Stomach (tissue), 8 donors: ENCODE measurements at regions not wholly inside any gene's neighbourhood (a gene's known extent, or its start where the extent isn't known, plus 50 kb on each side); places are given as distances from the start of the nearest gene placed in this dataset.

Source experiments
- DNase-seq, 2 donors: peaks; one replicate each; pipeline versions ENCODE4 v3.0.0 to v3.0.0-alpha.2; 2013 to 2019
- H3K27ac ChIP-seq, 5 donors: fragments of 200-600 bp in 4 of 5; sonication (generic) in 4 of 5; one replicate each; pipeline ENCODE4 v1.5.1; 2013 to 2019; ENCODE audit warnings: mild to moderate bottlenecking in 1 of 5, moderate library complexity in 1 of 5
- H3K27me3 ChIP-seq, 3 donors: fragments of 200-600 bp; sonication (generic); one replicate each; pipeline ENCODE4 v1.5.1; 2017 to 2019; ENCODE audit warnings: mixed run types in 1 of 3
- H3K36me3 ChIP-seq, 4 donors: fragments of 200-600 bp; sonication (generic); 1 replicate in 3 of 4; 2 replicates in 1 of 4; pipeline ENCODE4 v1.5.1; 2016 to 2019
- H3K4me1 ChIP-seq, 4 donors: fragments of 200-600 bp; sonication (generic); one replicate each; pipeline ENCODE4 v1.5.1; 2016 to 2019
- H3K4me3 ChIP-seq, 4 donors: fragments of 200-600 bp; sonication (generic) in 3 of 4; one replicate each; pipeline ENCODE4 v1.5.1; 2016 to 2019; ENCODE audit warnings: mild to moderate bottlenecking in 1 of 4
- H3K9me3 ChIP-seq, 4 donors: fragments of 200-600 bp; sonication (generic); one replicate each; pipeline ENCODE4 v1.5.1; 2016 to 2019
- CTCF ChIP-seq, 7 experiments: fragments of 450-650 bp in 4 of 7; fragments of 200-600 bp in 3 of 7; sonication (generic) in 3 of 7; IDR thresholded peaks; one replicate each; pipeline ENCODE4 v1.5.1; 2016 to 2019; ENCODE audit warnings: antibody characterized with exemption in 7 of 7, control low read depth in 2 of 7, mild to moderate bottlenecking in 1 of 7
- EP300 ChIP-seq: sonication (generic); formaldehyde crosslinking; IDR thresholded peaks from one replicate; pipeline ENCODE4 v1.6.1; 2017; ENCODE audit warnings: antibody characterized with exemption
- POLR2A ChIP-seq, 4 donors: fragments of 450-650 bp; IDR thresholded peaks; one replicate each; pipeline ENCODE4 v1.6.1; 2016; ENCODE audit warnings: antibody characterized with exemption in 4 of 4, control low read depth in 2 of 4, mild to moderate bottlenecking in 1 of 4, moderate library complexity in 1 of 4
- POLR2AphosphoS5 ChIP-seq, 3 donors: sonication (generic); formaldehyde crosslinking; IDR thresholded peaks; one replicate each; pipeline ENCODE4 v1.6.1; 2016; ENCODE audit warnings: antibody characterized with exemption in 3 of 3
- WGBS, 5 donors: extraction: QIAGEN DNeasy Blood & Tissue Kit in 3 of 5; methylation state at CpG; one replicate each; pipeline versions ENCODE4 v1.1.5 to v1.1.7; 2013 to 2018; 5-methylcytosine and 5-hydroxymethylcytosine counted together
- intact Hi-C: fragments of 100-400 bp; cut with DNase I; formaldehyde crosslinking; loops from one replicate; pipeline ENCODE4 v1.15.1; 2023; ENCODE audit warnings: low total_unique reads
- donor health status: healthy with polysubstance abuse.
- donor health status: Bipolar disorder and iron deficiency.
- donor health status: healthy.

DNA sequence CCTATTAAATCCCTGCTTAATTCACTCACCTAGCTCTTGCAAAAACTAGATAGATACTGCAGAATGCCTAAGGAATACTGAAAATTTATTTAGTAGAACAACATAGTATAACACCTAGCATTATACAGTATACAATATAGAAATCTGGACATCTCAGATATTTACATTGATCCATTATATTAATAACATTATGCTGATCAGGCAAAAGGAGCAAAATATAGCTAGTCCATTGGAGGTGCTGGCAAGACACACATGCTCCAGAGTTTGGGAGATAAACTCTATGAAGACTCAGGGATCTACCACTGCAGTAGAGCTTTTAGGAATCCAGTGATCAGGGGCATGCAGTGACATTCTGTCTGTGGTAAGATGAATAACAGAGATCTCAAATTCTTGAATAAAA lies 357.6 kb downstream of the TBC1D4 start:
- intact Hi-C loops: no loop called here
- no peak for DNase-seq
- no peaks in the 10 kb centered on the region for H3K4me1 ChIP-seq
- no peaks in the 10 kb centered on the region for H3K27me3 ChIP-seq
- H3K4me3 ChIP-seq: no peak overlapping the region
- TF ChIP-seq CTCF (IDR thresholded peaks at IDR 0.05): no peak
- no peak for TF ChIP-seq EP300
- no peak for TF ChIP-seq POLR2A (IDR thresholded peaks at IDR 0.05)
- no peak for TF ChIP-seq POLR2AphosphoS5 (IDR thresholded peaks at IDR 0.05)
- no peak overlapping the region for H3K27ac ChIP-seq
- no peaks in the 10 kb centered on the region for H3K9me3 ChIP-seq
- H3K36me3 ChIP-seq: no peaks in the 10 kb centered on the region

DNA sequence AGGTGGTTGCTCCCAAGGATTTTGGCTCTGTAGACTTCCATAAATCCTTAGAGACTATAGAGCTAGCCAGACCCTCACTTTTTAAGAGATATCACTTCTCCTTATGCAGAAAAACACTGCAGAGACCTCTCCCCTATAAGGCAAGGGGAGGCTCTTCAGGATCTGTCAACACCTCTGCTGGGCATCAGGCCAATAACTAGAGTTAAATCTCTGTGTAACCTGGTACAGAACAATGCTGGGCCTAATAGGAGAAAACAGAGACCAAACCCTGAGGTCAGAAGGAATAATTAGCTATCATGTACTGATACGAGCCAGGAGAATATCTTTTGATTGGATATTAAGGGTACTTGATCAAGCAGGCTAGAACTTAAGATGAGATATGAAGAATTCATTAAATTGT lies 358.5 kb downstream of the TBC1D4 start:
- H3K36me3 ChIP-seq: no peaks in the 10 kb centered on the region
- DNase-seq: no peak
- no peak overlapping the region for H3K27ac ChIP-seq
- H3K27me3 ChIP-seq: no peaks in the 10 kb centered on the region
- TF ChIP-seq POLR2A (IDR thresholded peaks at IDR 0.05): no peak
- TF ChIP-seq EP300: no peak
- no peak for TF ChIP-seq CTCF (IDR thresholded peaks at IDR 0.05)
- no peak for TF ChIP-seq POLR2AphosphoS5 (IDR thresholded peaks at IDR 0.05)
- H3K4me3 ChIP-seq: no peak overlapping the region
- no peaks in the 10 kb centered on the region for H3K9me3 ChIP-seq
- 28 to 64% (median 60%) methylated on average over 1 of the region's 1 CpG for WGBS, 5 donors
- no peaks in the 10 kb centered on the region for H3K4me1 ChIP-seq
- intact Hi-C loops: no loop called here

- intact Hi-C loops: no loop called here
- 63 to 74% (median 68%) methylated on average over 4 of the region's 4 CpGs for WGBS, 5 donors
- Histone ChIP-seq H3K27me3 (no peaks in the 10 kb centered on the region), H3K4me3 (no peak overlapping the region), H3K4me1 (no peaks in the 10 kb centered on the region), H3K27ac (no peak overlapping the region), H3K36me3 (no peaks in the 10 kb centered on the region), H3K9me3 (no peaks in the 10 kb centered on the region)
- DNase-seq: no peak
- no peak for TF ChIP-seq POLR2AphosphoS5 (IDR thresholded peaks at IDR 0.05)
- TF ChIP-seq POLR2A (IDR thresholded peaks at IDR 0.05): no peak
- no peak for TF ChIP-seq CTCF (IDR thresholded peaks at IDR 0.05)
- no peak for TF ChIP-seq EP300
Measured at GRCh38 chr13:75120085-75120484, 361.9 kb downstream of the TBC1D4 start.

DNA sequence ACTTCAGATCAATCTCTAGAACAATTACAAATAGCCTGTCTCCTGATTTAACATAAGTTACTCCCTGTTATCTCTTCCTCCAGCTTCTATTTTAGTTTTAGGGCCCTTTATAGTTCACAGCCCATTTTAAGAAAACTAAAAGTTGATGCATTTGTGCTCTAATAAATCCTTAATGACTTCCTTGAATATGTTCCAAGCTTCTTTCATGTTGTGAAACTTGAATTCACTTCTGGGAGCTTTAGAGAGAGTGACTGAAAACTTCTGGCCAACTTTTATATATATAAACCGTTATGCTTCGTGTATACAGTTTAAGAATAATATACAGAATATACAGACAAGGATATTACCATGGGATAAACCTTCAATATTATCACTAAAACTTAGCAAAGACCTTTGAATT lies 366.8 kb downstream of the TBC1D4 start:
- TF ChIP-seq POLR2A (IDR thresholded peaks at IDR 0.05): no peak
- TF ChIP-seq EP300: no peak
- TF ChIP-seq CTCF (IDR thresholded peaks at IDR 0.05): no peak
- TF ChIP-seq POLR2AphosphoS5 (IDR thresholded peaks at IDR 0.05): no peak
- DNase-seq: peak in 1 of 2 donors; percentile 15
- no peak overlapping the region for H3K27ac ChIP-seq
- H3K4me3 ChIP-seq: no peak overlapping the region
- intact Hi-C loops: no loop called here
- no peaks in the 10 kb centered on the region for H3K4me1 ChIP-seq
- no peaks in the 10 kb centered on the region for H3K36me3 ChIP-seq
- no peaks in the 10 kb centered on the region for H3K27me3 ChIP-seq
- H3K9me3 ChIP-seq: peaks cover 0 to 8% (median 2%) of the 10 kb centered on the region in 4 donors
- 43 to 77% (median 68%) methylated on average over 2 of the region's 2 CpGs for WGBS, 5 donors

- Histone ChIP-seq H3K27ac (no peak overlapping the region), H3K4me3 (no peak overlapping the region), H3K9me3 (peaks cover 0 to 5% (median 0%) of the 10 kb centered on the region in 4 donors), H3K4me1 (no peaks in the 10 kb centered on the region), H3K36me3 (no peaks in the 10 kb centered on the region), H3K27me3 (no peaks in the 10 kb centered on the region)
- DNase-seq: peak in 1 of 2 donors; percentile 16
- intact Hi-C loops: no loop called here
- TF ChIP-seq POLR2A (IDR thresholded peaks at IDR 0.05) (no peak), POLR2AphosphoS5 (IDR thresholded peaks at IDR 0.05) (no peak), CTCF (IDR thresholded peaks at IDR 0.05) (no peak)
Measured at GRCh38 chr13:75103976-75104375, 378.0 kb downstream of the TBC1D4 start.
